Esophagus muscularis mucosa (tissue), 4 donors: ENCODE measurements at regions not wholly inside any gene's neighbourhood (a gene's known extent, or its start where the extent isn't known, plus 50 kb on each side); places are given as distances from the start of the nearest gene placed in this dataset.

Source experiments
- DNase-seq: peaks from one replicate; pipeline ENCODE4 v3.0.0-alpha.2; 2017; ENCODE audit errors: extremely low spot score
- H3K27ac ChIP-seq, 4 donors: fragments of 200-600 bp; sonication (generic); replicated peaks in 1 of 4; 1 replicate in 3 of 4; 2 replicates in 1 of 4; pipeline ENCODE4 v1.5.1; 2016 to 2019; ENCODE audit warnings: mild to moderate bottlenecking in 1 of 4
- H3K27me3 ChIP-seq, 4 donors: fragments of 200-600 bp; sonication (generic); one replicate each; pipeline versions ENCODE4 v1.5.1 to v1.6.0; 2016 to 2019
- H3K36me3 ChIP-seq, 4 donors: fragments of 200-600 bp; sonication (generic); one replicate each; pipeline ENCODE4 v1.5.1; 2016 to 2019
- H3K4me1 ChIP-seq, 4 donors: fragments of 200-600 bp; sonication (generic); one replicate each; pipeline ENCODE4 v1.5.1; 2016 to 2019
- H3K4me3 ChIP-seq, 4 donors: fragments of 200-600 bp; sonication (generic); 1 replicate in 2 of 4; 2 replicates in 2 of 4; pipeline ENCODE4 v1.5.1; 2016 to 2019; ENCODE audit warnings: mild to moderate bottlenecking in 4 of 4, moderate library complexity in 1 of 4
- H3K9me3 ChIP-seq, 4 donors: fragments of 200-600 bp; sonication (generic); 1 replicate in 3 of 4; 2 replicates in 1 of 4; pipeline ENCODE4 v1.5.1; 2016 to 2019
- EP300 ChIP-seq: sonication (generic); formaldehyde crosslinking; IDR thresholded peaks from one replicate; pipeline ENCODE4 v1.6.1; 2017; ENCODE audit warnings: antibody characterized with exemption
- POLR2A ChIP-seq: fragments of 450-650 bp; IDR thresholded peaks from one replicate; pipeline ENCODE4 v1.6.1; 2017; ENCODE audit warnings: antibody characterized with exemption, moderate library complexity, mild to moderate bottlenecking, low read depth
- POLR2AphosphoS5 ChIP-seq, 2 donors: sonication (generic); formaldehyde crosslinking; IDR thresholded peaks; one replicate each; pipeline ENCODE4 v1.6.1; 2017; ENCODE audit warnings: antibody characterized with exemption in 2 of 2
- WGBS: methylation state at CpG from one replicate; pipeline ENCODE4 v1.1.5; 2018; 5-methylcytosine and 5-hydroxymethylcytosine counted together
- intact Hi-C: fragments of 100-400 bp; cut with DNase I; formaldehyde crosslinking; loops from one replicate; pipeline ENCODE4 v1.15.1; 2023
- TF ChIP-seq, protein P1 (sequence below), 3 experiments: fragments of 200-600 bp in 2 of 3; fragments of 450-650 bp in 1 of 3; sonication (generic) in 2 of 3; IDR thresholded peaks; one replicate each; pipeline ENCODE4 v1.5.1; 2017 to 2019; ENCODE audit warnings: antibody characterized with exemption in 3 of 3, mild to moderate bottlenecking in 2 of 3, moderate library complexity in 1 of 3

DNA sequence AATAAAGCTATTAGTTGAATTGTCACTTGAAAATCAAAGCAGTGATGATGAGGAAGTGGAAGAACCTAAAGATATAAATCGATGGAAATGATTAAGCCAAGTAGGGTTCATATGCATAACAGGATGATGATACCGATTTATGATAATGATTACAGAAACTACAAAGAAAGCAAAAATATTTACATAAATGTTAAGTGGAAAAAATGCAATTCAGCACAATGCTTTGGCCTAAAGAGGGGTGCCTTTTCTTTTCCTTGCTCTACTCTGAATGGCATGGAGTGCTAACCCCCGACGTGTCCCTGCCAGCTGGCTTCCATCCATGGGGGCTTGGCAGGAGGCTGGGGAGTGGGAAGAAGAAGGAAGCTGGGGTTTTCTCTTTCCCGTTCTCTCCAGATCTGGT lies 240.3 kb downstream of the GATA3 start:
- intact Hi-C loops = no loop called here
- H3K27me3 ChIP-seq = peaks cover 0 to 29% (median 0%) of the 10 kb centered on the region in 4 donors
- no peaks in the 10 kb centered on the region for H3K36me3 ChIP-seq
- no peak for TF ChIP-seq EP300
- no peak for TF ChIP-seq POLR2AphosphoS5 (IDR thresholded peaks at IDR 0.05)
- TF ChIP-seq, protein P1, sequence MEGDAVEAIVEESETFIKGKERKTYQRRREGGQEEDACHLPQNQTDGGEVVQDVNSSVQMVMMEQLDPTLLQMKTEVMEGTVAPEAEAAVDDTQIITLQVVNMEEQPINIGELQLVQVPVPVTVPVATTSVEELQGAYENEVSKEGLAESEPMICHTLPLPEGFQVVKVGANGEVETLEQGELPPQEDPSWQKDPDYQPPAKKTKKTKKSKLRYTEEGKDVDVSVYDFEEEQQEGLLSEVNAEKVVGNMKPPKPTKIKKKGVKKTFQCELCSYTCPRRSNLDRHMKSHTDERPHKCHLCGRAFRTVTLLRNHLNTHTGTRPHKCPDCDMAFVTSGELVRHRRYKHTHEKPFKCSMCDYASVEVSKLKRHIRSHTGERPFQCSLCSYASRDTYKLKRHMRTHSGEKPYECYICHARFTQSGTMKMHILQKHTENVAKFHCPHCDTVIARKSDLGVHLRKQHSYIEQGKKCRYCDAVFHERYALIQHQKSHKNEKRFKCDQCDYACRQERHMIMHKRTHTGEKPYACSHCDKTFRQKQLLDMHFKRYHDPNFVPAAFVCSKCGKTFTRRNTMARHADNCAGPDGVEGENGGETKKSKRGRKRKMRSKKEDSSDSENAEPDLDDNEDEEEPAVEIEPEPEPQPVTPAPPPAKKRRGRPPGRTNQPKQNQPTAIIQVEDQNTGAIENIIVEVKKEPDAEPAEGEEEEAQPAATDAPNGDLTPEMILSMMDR (IDR thresholded peaks at IDR 0.05) = no peak
- TF ChIP-seq POLR2A = no peak
- no peak for DNase-seq
- H3K4me3 ChIP-seq = no peak overlapping the region
- H3K27ac ChIP-seq = no peak overlapping the region
- H3K9me3 ChIP-seq = no peaks in the 10 kb centered on the region
- 70% methylated on average over 5 of the region's 5 CpGs for WGBS
- no peaks in the 10 kb centered on the region for H3K4me1 ChIP-seq

- no peak for DNase-seq
- Histone ChIP-seq H3K27ac (no peak overlapping the region), H3K36me3 (no peaks in the 10 kb centered on the region), H3K4me1 (no peaks in the 10 kb centered on the region), H3K4me3 (no peak overlapping the region), H3K27me3 (peaks cover 0 to 34% (median 0%) of the 10 kb centered on the region in 4 donors), H3K9me3 (no peaks in the 10 kb centered on the region)
- intact Hi-C loops = no loop called here
- WGBS = 100% methylated on average over 1 of the region's 1 CpG
- no peak for TF ChIP-seq EP300
- TF ChIP-seq POLR2A = no peak
- no peak for TF ChIP-seq POLR2AphosphoS5 (IDR thresholded peaks at IDR 0.05)
- TF ChIP-seq, protein P1 (IDR thresholded peaks at IDR 0.05) = no peak
These were observed 240.8 kb downstream of the GATA3 start for GRCh38 chr10:8295311-8295710.

DNA sequence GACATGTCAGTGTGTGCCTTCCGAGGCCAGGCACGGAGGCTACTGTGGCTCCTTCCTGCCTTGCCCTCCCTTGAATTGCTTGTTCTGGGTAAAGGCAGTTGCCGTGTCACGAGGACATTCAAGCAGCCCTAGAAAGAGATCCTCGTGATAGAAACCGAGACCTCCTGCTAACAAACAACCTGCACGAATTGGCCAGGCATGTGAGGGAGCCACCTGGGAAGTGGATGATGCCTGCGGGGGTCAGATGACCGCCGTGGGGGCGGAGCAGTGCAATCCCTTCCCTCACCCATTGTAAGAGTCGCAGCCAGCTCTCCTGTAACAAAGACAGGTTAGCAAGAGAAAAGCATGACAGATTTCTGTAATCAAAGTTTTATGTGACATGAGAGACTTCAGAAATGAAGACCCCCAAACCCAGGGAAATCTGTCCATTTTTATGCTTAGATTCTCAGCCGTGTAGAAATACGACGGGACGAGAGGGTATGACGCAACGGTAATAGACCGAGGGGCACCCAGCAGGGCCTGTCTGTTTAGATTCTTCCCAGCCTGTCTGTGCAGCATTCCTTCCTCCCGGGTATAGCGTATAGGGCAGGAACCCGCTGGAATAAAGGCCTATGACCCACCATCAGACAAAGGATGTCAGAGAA lies 241.7 kb downstream of the GATA3 start:
- H3K27ac ChIP-seq = no peak overlapping the region
- no peak for TF ChIP-seq POLR2AphosphoS5 (IDR thresholded peaks at IDR 0.05)
- no peak for TF ChIP-seq EP300
- no peak for TF ChIP-seq POLR2A
- TF ChIP-seq, protein P1 (IDR thresholded peaks at IDR 0.05) = no peak
- WGBS = 81% methylated on average over 21 of the region's 22 CpGs
- H3K27me3 ChIP-seq = peaks cover 0 to 40% (median 0%) of the 10 kb centered on the region in 4 donors
- no peak overlapping the region for H3K4me3 ChIP-seq
- no peaks in the 10 kb centered on the region for H3K4me1 ChIP-seq
- H3K36me3 ChIP-seq = no peaks in the 10 kb centered on the region
- intact Hi-C loops = no loop called here
- no peaks in the 10 kb centered on the region for H3K9me3 ChIP-seq
- DNase-seq = no peak

GRCh38 chr10:8296734-8297101 lies 242.2 kb downstream of the GATA3 start:
- TF ChIP-seq EP300 (no peak), POLR2AphosphoS5 (IDR thresholded peaks at IDR 0.05) (no peak), POLR2A (no peak)
- TF ChIP-seq, protein P1 (IDR thresholded peaks at IDR 0.05) = no peak
- Histone ChIP-seq H3K36me3 (no peaks in the 10 kb centered on the region), H3K4me3 (no peak overlapping the region), H3K27me3 (peaks cover 0 to 40% (median under 1%) of the 10 kb centered on the region in 4 donors), H3K27ac (no peak overlapping the region), H3K9me3 (no peaks in the 10 kb centered on the region), H3K4me1 (no peaks in the 10 kb centered on the region)
- 96% methylated on average over 2 of the region's 2 CpGs for WGBS
- intact Hi-C loops = no loop called here
- no peak for DNase-seq

DNA sequence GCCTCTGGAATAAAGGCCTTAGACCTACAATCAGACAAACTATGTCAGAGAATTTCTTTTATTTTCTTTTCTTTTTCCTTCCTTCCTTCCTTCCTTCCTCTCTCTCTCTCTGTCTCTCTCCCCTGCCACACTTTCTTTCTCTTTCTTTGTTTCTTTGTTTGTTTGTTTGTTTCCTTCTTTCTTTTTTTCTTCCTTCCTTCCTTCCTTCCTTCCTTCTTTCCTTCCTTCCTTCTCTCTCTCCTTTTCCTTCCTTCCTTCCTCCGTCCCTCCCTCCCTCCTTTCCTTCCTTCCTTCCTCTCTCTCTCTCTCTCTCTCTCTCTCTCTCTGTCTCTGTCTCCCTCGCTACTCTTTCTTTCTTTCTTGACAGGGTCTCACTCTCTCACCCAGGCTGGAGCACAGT lies 242.6 kb downstream of the GATA3 start:
- 66% methylated on average over 2 of the region's 2 CpGs for WGBS
- H3K4me1 ChIP-seq = no peaks in the 10 kb centered on the region
- peaks cover 0 to 44% (median 2%) of the 10 kb centered on the region in 4 donors for H3K27me3 ChIP-seq
- no peak for DNase-seq
- H3K36me3 ChIP-seq = no peaks in the 10 kb centered on the region
- H3K4me3 ChIP-seq = no peak overlapping the region
- TF ChIP-seq EP300 (no peak), POLR2A (no peak), POLR2AphosphoS5 (IDR thresholded peaks at IDR 0.05) (no peak)
- TF ChIP-seq, protein P1 (IDR thresholded peaks at IDR 0.05) = no peak
- no peak overlapping the region for H3K27ac ChIP-seq
- intact Hi-C loops = no loop called here
- no peaks in the 10 kb centered on the region for H3K9me3 ChIP-seq
